Left ventricle myocardium inferior (tissue), 1 donor: ENCODE measurements at regions not wholly inside any gene's neighbourhood (a gene's known extent, or its start where the extent isn't known, plus 50 kb on each side); places are given as distances from the start of the nearest gene placed in this dataset.
A peak's percentile ranks its signal among the peaks of the same experiment; 100 is the strongest.

Experiments used
- DNase-seq: peaks from one replicate; pipeline ENCODE4 v3.0.0-alpha.2; 2020
- H3K27ac ChIP-seq: fragments of 200-600 bp; replicated peaks from 2 replicates; pipeline ENCODE4 v1.8.0; 2021
- H3K27me3 ChIP-seq: fragments of 200-600 bp; 2 replicates; pipeline ENCODE4 v1.8.0; 2021; ENCODE audit warnings: low read depth
- H3K36me3 ChIP-seq: fragments of 200-600 bp; 2 replicates; pipeline ENCODE4 v1.8.0; 2021
- H3K4me1 ChIP-seq: fragments of 200-600 bp; 2 replicates; pipeline ENCODE4 v1.8.0; 2021
- H3K4me3 ChIP-seq: fragments of 200-600 bp; 2 replicates; pipeline ENCODE4 v1.8.0; 2021; ENCODE audit warnings: mild to moderate bottlenecking, moderate library complexity
- H3K9me3 ChIP-seq: fragments of 200-600 bp; replicated peaks from 2 replicates; pipeline ENCODE4 v1.8.0; 2021
- CTCF ChIP-seq: fragments of 200-600 bp; IDR thresholded peaks from 2 replicates; pipeline ENCODE4 v1.8.0; 2021; ENCODE audit warnings: antibody characterized with exemption, mild to moderate bottlenecking, borderline replicate concordance
- intact Hi-C: fragments of 100-400 bp; cut with micrococcal nuclease; formaldehyde crosslinking; loops from one replicate; pipeline ENCODE4 v1.11.0; 2022
- donor health status: DM: no; HTN: yes; CAD: no; lungs with severe emphysema.

- Histone ChIP-seq H3K9me3 (no peaks in the 10 kb centered on the region), H3K4me3 (no peak overlapping the region), H3K27me3 (peaks cover 92% of the 10 kb centered on the region), H3K36me3 (no peaks in the 10 kb centered on the region), H3K4me1 (peaks cover 17% of the 10 kb centered on the region), H3K27ac (no peak overlapping the region)
- intact Hi-C loops, result no loop called here
- TF ChIP-seq CTCF, result no peak
- no peak for DNase-seq
Measured at GRCh38 chr6:168223150-168223549, 96.4 kb downstream of the DACT2 start.

- Histone ChIP-seq H3K27ac (no peak overlapping the region), H3K36me3 (no peaks in the 10 kb centered on the region), H3K9me3 (no peaks in the 10 kb centered on the region), H3K27me3 (peaks cover 92% of the 10 kb centered on the region), H3K4me3 (no peak overlapping the region), H3K4me1 (peaks cover 19% of the 10 kb centered on the region)
- TF ChIP-seq CTCF, result no peak
- intact Hi-C loops, result no loop called here
- no peak for DNase-seq
Measured at GRCh38 chr6:168222115-168223043, 97.2 kb downstream of the DACT2 start.

- Histone ChIP-seq H3K27me3 (peaks cover 92% of the 10 kb centered on the region), H3K4me3 (no peak overlapping the region), H3K36me3 (no peaks in the 10 kb centered on the region), H3K4me1 (peaks cover 19% of the 10 kb centered on the region), H3K9me3 (no peaks in the 10 kb centered on the region), H3K27ac (no peak overlapping the region)
- no peak for DNase-seq
- TF ChIP-seq CTCF, result no peak
- intact Hi-C loops, result no loop called here
Measured at GRCh38 chr6:168221497-168222079, 98.0 kb downstream of the DACT2 start.

- no peak for DNase-seq
- Histone ChIP-seq H3K9me3 (no peaks in the 10 kb centered on the region), H3K4me1 (peaks cover 14% of the 10 kb centered on the region), H3K4me3 (no peak overlapping the region), H3K36me3 (no peaks in the 10 kb centered on the region), H3K27me3 (peaks cover 89% of the 10 kb centered on the region), H3K27ac (no peak overlapping the region)
- intact Hi-C loops, result no loop called here
- no peak for TF ChIP-seq CTCF
Measured at GRCh38 chr6:168221000-168221399, 98.6 kb downstream of the DACT2 start.

GRCh38 chr6:168219804-168220203, 99.8 kb downstream of the DACT2 start:
- Histone ChIP-seq H3K36me3 (no peaks in the 10 kb centered on the region), H3K27ac (peak overlapping the region; percentile 73), H3K27me3 (peaks cover 90% of the 10 kb centered on the region), H3K9me3 (no peaks in the 10 kb centered on the region), H3K4me1 (peaks cover 11% of the 10 kb centered on the region), H3K4me3 (no peak overlapping the region)
- no peak for TF ChIP-seq CTCF
- DNase-seq, result peak; percentile 22
- intact Hi-C loops, result no loop called here
